H1 (cell line): ENCODE measurements at regions not wholly inside any gene's neighbourhood (a gene's known extent, or its start where the extent isn't known, plus 50 kb on each side); places are given as distances from the start of the nearest gene placed in this dataset.
"Not testable (repeated sequence)": the region's sequence is repeated elsewhere in the genome, so short reads cannot be mapped to it uniquely, and the experiment has no call there.

Experiments
- BRCA1 ChIP-seq: IDR thresholded peaks from 2 replicates; pipeline ENCODE4 v1.6.1; 2012; ENCODE audit warnings: low read depth, low read length, improper control_type of control experiment
- CTCF ChIP-seq, 3 experiments: IDR thresholded peaks; 1 replicate in 2 of 3; 2 replicates in 1 of 3; pipeline versions ENCODE4 v1.5.1 to v1.6.1; 2011; ENCODE audit warnings: low read length in 3 of 3, mild to moderate bottlenecking in 3 of 3, inconsistent platforms in 2 of 3, low read depth in 1 of 3, moderate library complexity in 1 of 3; ENCODE audit not compliant: insufficient read depth in 1 of 3; ENCODE audit errors: control extremely low read depth in 1 of 3
- EZH2 ChIP-seq: fragments of 200-600 bp; sonication (generic); IDR thresholded peaks from 2 replicates; pipeline ENCODE4 v1.7.1; 2012; ENCODE audit warnings: low read depth, mild to moderate bottlenecking, moderate library complexity, low read length, inconsistent platforms; ENCODE audit not compliant: severe bottlenecking
- POLR2AphosphoS5 ChIP-seq: IDR thresholded peaks from 2 replicates; pipeline ENCODE4 v1.6.1; 2011; ENCODE audit warnings: low read depth, low read length
- RAD21 ChIP-seq, 2 experiments: IDR thresholded peaks in 1 of 2; conservative IDR thresholded peaks in 1 of 2; 2 replicates each; pipeline ENCODE4 v1.6.1; 2011; ENCODE audit warnings: low read depth in 2 of 2, low read length in 2 of 2, improper control_type of control experiment in 1 of 2, inconsistent platforms in 1 of 2, mild to moderate bottlenecking in 1 of 2, moderate library complexity in 1 of 2
- TAF1 ChIP-seq: IDR thresholded peaks from 2 replicates; pipeline ENCODE4 v1.6.1; 2011; ENCODE audit warnings: mild to moderate bottlenecking, low read depth, low read length

DNA sequence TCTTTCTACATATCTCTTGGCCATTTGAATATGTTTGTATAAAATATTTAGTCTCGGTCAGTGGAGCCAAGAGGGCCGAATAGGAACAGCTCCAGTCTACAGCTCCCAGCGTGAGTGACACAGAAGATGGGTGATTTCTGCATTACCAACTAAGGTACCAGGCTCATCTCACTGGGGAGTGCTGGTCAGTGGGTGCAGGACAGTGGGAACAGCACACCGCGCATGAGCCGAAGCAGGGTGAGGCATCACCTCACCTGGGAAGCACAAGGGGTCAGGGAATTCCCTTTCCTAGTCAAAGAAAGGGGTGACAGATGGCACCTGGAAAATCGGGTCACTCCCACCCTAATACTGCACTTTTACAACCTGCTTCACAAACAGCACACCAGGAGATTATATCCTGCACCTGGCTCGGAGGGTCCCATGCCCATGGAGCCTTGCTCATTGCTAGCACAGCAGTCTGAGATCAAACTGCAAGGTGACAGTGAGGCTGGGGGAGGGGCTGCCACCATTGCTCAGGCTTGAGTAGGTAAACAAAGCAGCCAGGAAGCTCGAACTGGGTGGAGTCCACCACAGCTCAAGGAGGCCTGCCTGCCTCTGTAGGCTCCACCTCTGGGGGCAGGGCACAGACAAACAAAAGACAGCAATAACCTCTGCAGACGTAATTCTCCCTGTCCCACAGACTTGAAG is 1926.9 kb upstream of the DEFB115 start:
- TF ChIP-seq CTCF (IDR thresholded peaks at IDR 0.05; ENCODE audit: control extremely low read depth in 1 of 3, insufficient read depth in 1 of 3, low read depth in 1 of 3, low read length in 3 of 3); BRCA1; EZH2; RAD21 (IDR thresholded peaks at IDR 0.05 in 1 of 2, conservative IDR thresholded peaks at IDR 0.05 in 1 of 2; ENCODE audit: low read depth in 2 of 2, low read length in 2 of 2); POLR2AphosphoS5; TAF1: not testable (repeated sequence)
